GM12872 (cell line): ENCODE measurements at regions not wholly inside any gene's neighbourhood (a gene's known extent, or its start where the extent isn't known, plus 50 kb on each side); places are given as distances from the start of the nearest gene placed in this dataset.

Experiments used
- TF ChIP-seq, protein P1 (sequence below): IDR thresholded peaks from 3 replicates; pipeline ENCODE4 v1.5.1; 2011; ENCODE audit warnings: low read depth, mild to moderate bottlenecking, low read length, moderate library complexity; ENCODE audit not compliant: insufficient read depth

DNA sequence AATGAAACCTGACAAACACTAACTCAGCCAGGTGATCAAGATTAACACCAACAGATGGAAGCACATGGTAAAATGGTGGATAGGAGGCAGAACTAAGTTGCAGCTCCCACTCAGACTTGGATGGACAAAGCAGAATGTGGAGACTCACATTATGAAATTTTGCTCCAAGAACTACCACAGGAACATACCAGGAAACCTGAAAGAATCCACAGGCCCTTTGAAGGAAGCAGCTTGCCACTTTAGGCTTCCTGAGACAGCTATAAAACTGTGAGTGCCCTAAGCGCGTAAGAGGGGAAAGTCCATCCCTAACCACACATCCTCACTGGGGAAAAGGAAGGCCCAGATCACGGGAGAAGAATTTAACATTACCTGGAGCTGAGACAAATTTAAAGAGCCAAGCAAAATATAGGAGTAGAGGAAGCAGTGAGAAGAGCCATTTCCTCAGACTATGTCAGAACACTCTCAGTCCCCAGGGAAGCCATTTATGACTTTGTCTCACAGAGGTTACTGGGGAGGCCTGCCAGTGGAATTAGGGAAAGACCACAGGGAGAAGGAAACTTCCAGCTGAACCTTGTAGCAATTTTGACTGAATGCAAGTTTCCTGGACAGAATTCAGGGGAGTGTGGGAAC, 224.5 kb downstream of the TEX13C start:
- TF ChIP-seq, protein P1, sequence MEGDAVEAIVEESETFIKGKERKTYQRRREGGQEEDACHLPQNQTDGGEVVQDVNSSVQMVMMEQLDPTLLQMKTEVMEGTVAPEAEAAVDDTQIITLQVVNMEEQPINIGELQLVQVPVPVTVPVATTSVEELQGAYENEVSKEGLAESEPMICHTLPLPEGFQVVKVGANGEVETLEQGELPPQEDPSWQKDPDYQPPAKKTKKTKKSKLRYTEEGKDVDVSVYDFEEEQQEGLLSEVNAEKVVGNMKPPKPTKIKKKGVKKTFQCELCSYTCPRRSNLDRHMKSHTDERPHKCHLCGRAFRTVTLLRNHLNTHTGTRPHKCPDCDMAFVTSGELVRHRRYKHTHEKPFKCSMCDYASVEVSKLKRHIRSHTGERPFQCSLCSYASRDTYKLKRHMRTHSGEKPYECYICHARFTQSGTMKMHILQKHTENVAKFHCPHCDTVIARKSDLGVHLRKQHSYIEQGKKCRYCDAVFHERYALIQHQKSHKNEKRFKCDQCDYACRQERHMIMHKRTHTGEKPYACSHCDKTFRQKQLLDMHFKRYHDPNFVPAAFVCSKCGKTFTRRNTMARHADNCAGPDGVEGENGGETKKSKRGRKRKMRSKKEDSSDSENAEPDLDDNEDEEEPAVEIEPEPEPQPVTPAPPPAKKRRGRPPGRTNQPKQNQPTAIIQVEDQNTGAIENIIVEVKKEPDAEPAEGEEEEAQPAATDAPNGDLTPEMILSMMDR: no peak

DNA sequence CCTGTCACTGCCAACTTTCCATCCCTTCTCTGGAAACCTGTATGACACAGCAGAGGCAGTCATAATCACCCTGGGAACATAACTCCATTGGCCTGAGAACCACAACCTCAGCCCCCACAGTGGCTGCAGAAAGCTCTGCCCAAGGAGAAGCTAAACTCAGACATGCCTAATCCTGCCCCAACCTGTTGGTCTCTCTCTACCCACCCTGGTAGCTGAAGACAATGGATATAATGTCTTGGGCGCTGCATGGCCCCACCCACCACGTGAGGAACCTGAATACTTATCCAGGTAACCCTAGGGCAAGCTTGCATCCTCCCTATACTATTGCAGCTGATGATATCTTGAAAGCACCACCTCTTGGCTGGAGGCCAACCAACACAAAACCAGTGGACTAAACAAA, 225.2 kb downstream of the TEX13C start:
- TF ChIP-seq, protein P1: no peak

DNA sequence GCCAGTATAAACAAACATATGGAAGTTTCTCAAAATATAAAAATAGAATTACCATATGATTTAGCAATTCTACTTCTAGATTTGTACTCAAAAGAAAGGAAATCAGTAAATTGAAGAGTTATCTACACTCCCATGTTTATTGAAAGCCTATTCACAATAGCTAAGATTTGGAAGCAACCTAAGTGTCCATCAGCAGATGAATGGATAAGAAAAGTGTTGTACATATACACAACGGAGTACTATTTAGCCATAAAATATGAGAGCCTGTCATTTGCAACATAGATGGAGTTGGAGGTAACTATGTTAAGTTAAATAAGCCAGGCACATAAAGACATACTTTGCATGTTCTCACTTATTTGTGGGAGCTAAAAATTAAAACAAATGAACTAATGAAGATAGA, 257.8 kb downstream of the TEX13C start:
- TF ChIP-seq, protein P1: no peak

DNA sequence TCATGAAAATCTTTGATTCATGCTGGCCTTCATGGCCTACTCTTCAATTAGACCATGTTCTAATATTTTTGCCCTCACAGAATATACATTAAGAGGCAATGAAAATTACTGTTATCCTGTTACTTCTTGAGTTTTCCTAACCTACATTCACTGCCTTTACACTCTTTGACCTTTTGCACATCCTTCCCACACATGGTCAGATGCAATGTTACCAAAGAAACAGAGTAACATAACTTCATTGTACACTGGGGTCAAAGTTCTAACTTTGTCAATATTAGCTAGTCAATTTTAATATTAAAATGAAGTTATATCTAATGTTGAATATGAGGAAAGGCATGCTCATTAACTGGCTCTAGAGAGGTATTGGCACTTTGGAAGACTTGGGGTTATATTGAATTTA, 284.8 kb downstream of the TEX13C start:
- TF ChIP-seq, protein P1: no peak

DNA sequence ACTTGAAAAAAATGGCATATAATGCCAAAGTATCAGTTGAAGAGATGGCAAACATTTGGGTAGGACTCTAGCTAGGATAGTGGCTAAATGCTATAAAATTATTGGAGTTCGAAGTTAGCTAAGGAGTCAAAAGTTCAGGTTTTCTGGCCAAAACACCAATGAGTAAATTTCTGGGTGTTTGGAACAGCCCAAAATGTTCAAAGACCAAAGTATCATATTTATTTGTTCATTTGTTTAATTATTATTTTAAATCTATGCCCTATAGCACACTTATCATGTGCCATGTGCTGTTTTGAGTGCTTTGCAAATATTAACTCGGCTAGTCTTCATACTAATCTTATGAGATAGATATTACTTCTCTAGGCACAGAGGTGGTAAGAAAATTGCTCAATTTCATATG, 285.5 kb downstream of the TEX13C start:
- TF ChIP-seq, protein P1: no peak

DNA sequence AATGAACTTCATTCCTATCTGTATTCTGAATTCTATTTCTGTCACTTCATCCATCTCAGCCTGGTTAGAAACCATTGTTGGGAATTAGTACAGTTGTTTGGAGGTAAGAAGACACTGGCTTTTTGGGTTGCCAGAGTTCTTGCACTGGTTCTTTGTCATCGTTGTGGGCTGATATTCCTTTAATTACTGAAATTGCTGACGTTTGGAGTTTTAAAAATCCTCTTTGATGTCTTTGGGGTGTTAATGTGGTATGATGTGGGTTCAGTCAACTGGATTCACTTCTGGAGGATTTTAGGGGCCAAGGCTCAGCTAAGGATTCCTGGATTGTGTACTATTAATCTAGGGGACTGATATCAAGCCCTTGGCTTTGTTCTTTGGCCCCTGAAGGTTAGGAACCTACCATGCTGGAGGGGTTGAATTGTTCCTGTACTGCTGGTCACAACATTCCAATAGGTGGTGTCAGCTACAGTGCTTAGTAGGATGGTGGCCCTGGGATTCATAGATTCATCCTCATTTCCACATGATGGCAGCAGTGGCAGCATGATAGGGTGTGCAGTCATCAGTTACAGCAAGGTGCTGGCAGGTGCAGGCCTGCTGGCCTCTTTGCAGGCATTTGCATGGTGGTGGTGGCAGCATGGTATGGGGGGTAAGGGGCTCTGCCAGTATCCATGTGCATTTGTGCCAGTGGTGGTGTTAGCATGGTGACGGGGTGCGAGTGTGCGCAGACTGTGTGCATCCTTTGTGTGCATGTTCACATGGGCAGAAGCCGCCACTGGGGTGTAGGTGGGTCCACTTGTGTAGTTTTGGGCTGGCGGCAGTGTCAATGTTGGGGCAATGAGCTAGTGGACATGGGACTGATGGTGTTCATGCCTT, 301.3 kb downstream of the TEX13C start:
- TF ChIP-seq, protein P1: no peak

DNA sequence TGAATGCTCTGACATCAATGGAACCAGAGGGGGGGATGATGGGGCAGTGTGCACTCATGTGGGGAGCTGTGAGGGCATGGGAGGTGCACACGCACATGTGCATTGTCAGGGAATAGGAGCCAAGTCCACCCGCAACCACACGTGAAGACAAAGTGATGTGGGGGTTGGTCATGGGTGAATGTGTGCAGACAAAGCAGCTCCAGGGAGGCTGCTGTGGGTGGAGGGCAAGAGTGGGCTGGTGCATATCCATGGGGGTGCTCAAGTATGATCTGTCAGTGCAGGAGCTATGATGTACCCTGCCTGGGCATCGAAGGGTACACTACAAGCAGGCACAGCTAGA, 301.9 kb downstream of the TEX13C start:
- TF ChIP-seq, protein P1: no peak
